Cardiac muscle cell (in vitro differentiated cells and primary cell): ENCODE measurements at regions not wholly inside any gene's neighbourhood (a gene's known extent, or its start where the extent isn't known, plus 50 kb on each side); places are given as distances from the start of the nearest gene placed in this dataset.

Source experiments
- DNase-seq, 2 donors: peaks; one replicate each; pipeline versions ENCODE4 v3.0.0 to v3.0.0-alpha.2; 2010 to 2017; ENCODE audit warnings: low read depth in 1 of 2, low spot score in 1 of 2
- H3K27ac ChIP-seq: fragments of 200-600 bp; sonication (generic); 2 replicates; pipeline ENCODE4 v1.5.1; 2016
- H3K27me3 ChIP-seq: fragments of 200-600 bp; sonication (generic); 2 replicates; pipeline ENCODE4 v1.6.0; 2016; ENCODE audit warnings: control low read depth
- H3K36me3 ChIP-seq: fragments of 200-600 bp; sonication (generic); 2 replicates; pipeline ENCODE4 v1.5.1; 2016; ENCODE audit warnings: control low read depth
- H3K4me1 ChIP-seq: fragments of 200-600 bp; sonication (generic); 2 replicates; pipeline ENCODE4 v1.8.1; 2017; ENCODE audit warnings: low read depth, mild to moderate bottlenecking, mixed run types
- H3K4me3 ChIP-seq: fragments of 200-600 bp; sonication (generic); 2 replicates; pipeline ENCODE4 v1.5.1; 2016; ENCODE audit warnings: mild to moderate bottlenecking
- H3K9me3 ChIP-seq: fragments of 200-600 bp; sonication (generic); 2 replicates; pipeline ENCODE4 v1.5.1; 2017; ENCODE audit warnings: low read depth, mild to moderate bottlenecking, control low read depth
- TF ChIP-seq, protein P1 (sequence below): IDR thresholded peaks from 2 replicates; pipeline ENCODE4 v1.5.1; 2012; ENCODE audit warnings: low read depth, mild to moderate bottlenecking, low read length

DNA sequence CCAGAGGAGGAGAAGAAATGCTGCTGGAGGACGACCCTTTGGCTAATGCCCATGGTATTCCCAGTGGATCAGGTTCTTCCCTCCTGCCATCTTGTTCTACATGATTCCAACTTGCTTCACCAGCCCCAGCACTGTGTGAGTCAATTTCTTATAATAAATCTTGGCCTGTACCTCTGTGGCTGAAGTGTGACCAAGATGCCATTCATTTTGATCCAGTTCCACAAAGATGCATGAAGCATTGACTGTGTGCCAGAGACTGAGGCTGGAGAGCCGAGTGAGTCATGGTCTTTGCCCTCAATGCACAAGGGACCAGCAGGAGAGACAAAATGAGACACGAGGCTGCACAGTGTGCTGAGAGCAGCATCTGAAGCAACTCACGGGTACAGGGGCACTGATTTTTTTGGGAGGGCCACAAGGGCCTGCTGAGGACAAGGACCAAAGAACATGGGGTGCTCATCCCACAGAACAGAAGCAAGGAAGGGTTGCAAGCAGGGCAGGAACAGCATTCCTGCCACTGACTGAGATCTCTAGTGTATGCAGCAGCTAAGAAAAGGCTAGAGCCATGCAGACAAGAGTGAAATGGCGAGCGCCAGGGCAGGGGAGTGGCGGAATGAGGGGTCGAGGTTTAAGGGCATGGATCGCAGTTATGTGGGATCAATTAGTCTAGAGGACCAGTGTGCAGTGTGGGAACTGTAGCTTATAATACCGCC is 207.0 kb downstream of the THBS2 start:
- Histone ChIP-seq H3K27ac (no peak overlapping the region), H3K27me3 (no peaks in the 10 kb centered on the region), H3K36me3 (no peaks in the 10 kb centered on the region), H3K9me3 (no peaks in the 10 kb centered on the region), H3K4me3 (no peak overlapping the region), H3K4me1 (no peaks in the 10 kb centered on the region)
- TF ChIP-seq, protein P1, sequence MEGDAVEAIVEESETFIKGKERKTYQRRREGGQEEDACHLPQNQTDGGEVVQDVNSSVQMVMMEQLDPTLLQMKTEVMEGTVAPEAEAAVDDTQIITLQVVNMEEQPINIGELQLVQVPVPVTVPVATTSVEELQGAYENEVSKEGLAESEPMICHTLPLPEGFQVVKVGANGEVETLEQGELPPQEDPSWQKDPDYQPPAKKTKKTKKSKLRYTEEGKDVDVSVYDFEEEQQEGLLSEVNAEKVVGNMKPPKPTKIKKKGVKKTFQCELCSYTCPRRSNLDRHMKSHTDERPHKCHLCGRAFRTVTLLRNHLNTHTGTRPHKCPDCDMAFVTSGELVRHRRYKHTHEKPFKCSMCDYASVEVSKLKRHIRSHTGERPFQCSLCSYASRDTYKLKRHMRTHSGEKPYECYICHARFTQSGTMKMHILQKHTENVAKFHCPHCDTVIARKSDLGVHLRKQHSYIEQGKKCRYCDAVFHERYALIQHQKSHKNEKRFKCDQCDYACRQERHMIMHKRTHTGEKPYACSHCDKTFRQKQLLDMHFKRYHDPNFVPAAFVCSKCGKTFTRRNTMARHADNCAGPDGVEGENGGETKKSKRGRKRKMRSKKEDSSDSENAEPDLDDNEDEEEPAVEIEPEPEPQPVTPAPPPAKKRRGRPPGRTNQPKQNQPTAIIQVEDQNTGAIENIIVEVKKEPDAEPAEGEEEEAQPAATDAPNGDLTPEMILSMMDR: no peak
- DNase-seq: no peak

DNA sequence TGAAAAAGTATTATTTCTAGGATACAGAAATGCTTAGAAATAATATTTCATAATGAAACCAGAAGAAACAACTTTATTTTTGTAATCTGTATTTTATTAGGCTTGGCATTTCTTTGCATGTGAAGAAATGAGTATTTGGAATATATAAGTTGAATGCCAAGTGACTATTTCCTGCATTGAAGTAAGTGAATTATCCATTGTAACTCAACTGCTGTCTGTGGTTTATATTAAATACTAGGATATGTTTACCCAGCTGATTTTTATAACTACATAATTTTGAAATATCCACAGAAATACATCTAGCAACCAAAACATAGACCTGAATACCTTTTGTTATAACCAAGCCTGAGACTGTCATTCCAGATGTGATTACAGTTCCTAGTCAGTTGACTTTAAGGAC is 207.6 kb downstream of the THBS2 start:
- Histone ChIP-seq H3K27ac (no peak overlapping the region), H3K36me3 (no peaks in the 10 kb centered on the region), H3K4me3 (no peak overlapping the region), H3K9me3 (no peaks in the 10 kb centered on the region), H3K27me3 (no peaks in the 10 kb centered on the region), H3K4me1 (no peaks in the 10 kb centered on the region)
- TF ChIP-seq, protein P1: no peak
- no peak for DNase-seq

DNA sequence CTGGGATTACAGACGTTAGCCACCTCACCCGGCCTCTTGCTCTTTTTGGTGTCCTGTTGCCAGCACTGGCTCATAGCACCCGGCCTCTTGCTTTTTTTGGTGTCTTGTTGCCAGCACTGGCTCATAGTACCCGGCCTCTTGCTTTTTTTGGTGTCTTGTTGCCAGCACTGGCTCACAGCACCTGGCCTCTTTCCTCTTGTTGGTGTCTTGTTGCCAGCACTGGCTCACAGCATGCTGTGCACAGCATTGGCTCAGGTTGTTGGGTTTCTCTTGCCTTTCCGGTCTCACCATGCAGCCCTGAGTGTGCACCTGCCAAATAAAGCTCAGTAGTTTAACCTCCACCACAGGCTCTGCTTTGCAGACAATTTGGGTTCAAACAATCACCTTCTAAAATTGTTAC is 208.2 kb downstream of the THBS2 start:
- Histone ChIP-seq H3K9me3 (no peaks in the 10 kb centered on the region), H3K27ac (no peak overlapping the region), H3K4me3 (no peak overlapping the region), H3K36me3 (no peaks in the 10 kb centered on the region), H3K4me1 (no peaks in the 10 kb centered on the region), H3K27me3 (no peaks in the 10 kb centered on the region)
- DNase-seq: no peak
- TF ChIP-seq, protein P1: no peak

DNA sequence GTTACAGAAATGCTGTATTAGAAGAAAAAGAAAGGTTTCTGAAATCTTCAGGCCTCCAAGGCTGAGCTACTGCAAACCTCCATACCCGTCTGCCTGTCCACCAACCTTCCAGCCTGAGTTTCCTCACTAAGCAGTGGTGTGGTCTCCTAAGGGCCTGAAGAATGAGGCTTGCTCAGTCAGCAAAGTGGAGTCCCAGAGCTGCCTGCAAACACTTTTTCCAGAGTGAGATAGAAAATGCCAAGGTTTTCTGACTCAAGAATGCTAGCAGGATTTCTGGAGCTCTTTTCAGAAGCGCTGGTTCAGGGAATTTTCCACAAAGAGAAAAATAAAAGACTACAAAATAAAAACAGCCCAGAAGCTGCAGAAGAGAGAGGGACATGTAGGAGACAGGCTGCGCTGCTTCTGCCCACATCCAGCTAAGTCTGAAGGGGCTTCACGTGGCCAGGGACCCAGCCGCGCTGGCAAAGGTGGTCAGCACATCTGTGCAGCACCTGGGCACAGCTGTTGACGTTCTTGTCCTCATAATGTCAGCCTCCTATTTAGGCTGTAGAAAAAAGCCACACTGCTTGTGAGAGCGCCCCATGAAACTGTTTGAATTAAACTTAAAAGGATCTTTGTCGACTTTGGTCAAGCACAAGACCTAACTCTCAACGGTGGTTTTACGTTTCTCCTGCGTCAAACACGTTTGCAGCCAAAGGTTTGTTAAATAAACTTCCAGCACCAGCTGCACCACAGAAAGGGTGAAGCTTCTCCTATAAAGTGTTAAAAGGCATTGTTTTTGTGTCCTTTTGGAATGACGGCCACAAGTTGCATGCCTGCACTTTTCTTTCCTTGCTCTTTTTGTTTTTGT is 209.0 kb downstream of the THBS2 start:
- no peak overlapping the region for H3K4me3 ChIP-seq
- no peaks in the 10 kb centered on the region for H3K36me3 ChIP-seq
- H3K9me3 ChIP-seq: no peaks in the 10 kb centered on the region
- no peaks in the 10 kb centered on the region for H3K27me3 ChIP-seq
- DNase-seq: no peak
- H3K27ac ChIP-seq: no peak overlapping the region
- TF ChIP-seq, protein P1: no peak
- H3K4me1 ChIP-seq: no peaks in the 10 kb centered on the region

DNA sequence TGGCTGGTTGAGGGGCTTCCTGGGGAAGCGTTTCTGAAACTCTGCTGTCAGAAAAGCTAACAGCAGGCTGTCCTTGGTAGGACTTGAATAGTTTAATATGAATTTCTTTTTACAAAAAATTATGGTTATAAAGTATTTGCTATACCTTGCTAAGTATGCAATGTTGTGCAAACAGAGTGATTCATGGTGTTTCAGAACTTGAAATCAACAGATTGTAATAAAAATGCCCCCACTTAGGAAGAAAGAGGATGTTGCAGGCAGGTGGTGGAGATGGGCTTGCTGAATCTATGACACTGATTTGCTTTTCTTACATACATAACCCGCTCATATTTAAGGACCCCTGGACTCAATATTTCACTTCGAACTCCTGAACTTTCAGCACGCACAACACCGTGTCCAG is 211.6 kb downstream of the THBS2 start:
- Histone ChIP-seq H3K9me3 (no peaks in the 10 kb centered on the region), H3K27me3 (no peaks in the 10 kb centered on the region), H3K36me3 (no peaks in the 10 kb centered on the region), H3K4me1 (no peaks in the 10 kb centered on the region), H3K27ac (no peak overlapping the region), H3K4me3 (no peak overlapping the region)
- TF ChIP-seq, protein P1: no peak
- DNase-seq: no peak
